Calu3 (cell line): ENCODE measurements at regions not wholly inside any gene's neighbourhood (a gene's known extent, or its start where the extent isn't known, plus 50 kb on each side); places are given as distances from the start of the nearest gene placed in this dataset.

Experiments
- BruUV-seq: library from RNA; stranded (reverse); fragments of 400-500 nt; replicated peaks from 2 replicates; lab custom pipeline; 2021; lab: Mats Ljungman, UMichigan
- CTCF ChIA-PET: fragments of 300-600 bp; sonication (Branson Sonifier 250); formaldehyde crosslinking; loops from one replicate; lab custom pipeline; 2022; ENCODE audit warnings: antibody characterized with exemption; lab: Charles Lee
- DNase-seq: peaks from one replicate; pipeline ENCODE4 v3.0.0; 2022
- H3K27ac Mint-ChIP-seq: one replicate; pipeline ENCODE4 v1.8.0; 2022; ENCODE audit warnings: mixed read lengths; ENCODE audit not compliant: unreplicated experiment
- H3K27me3 Mint-ChIP-seq: one replicate; pipeline ENCODE4 v1.8.0; 2022; ENCODE audit warnings: mixed read lengths; ENCODE audit not compliant: unreplicated experiment
- H3K36me3 Mint-ChIP-seq: one replicate; pipeline ENCODE4 v1.8.0; 2022; ENCODE audit warnings: mild to moderate bottlenecking, moderate library complexity, mixed read lengths; ENCODE audit not compliant: insufficient read depth, unreplicated experiment
- H3K4me1 Mint-ChIP-seq: one replicate; pipeline ENCODE4 v1.8.0; 2022; ENCODE audit warnings: mild to moderate bottlenecking, low read depth, mixed read lengths; ENCODE audit not compliant: unreplicated experiment
- H3K4me3 Mint-ChIP-seq: one replicate; pipeline ENCODE4 v1.8.0; 2022; ENCODE audit warnings: mild to moderate bottlenecking, low read depth, moderate library complexity, mixed read lengths; ENCODE audit not compliant: unreplicated experiment
- H3K9me3 Mint-ChIP-seq: one replicate; pipeline ENCODE4 v1.8.0; 2022; ENCODE audit warnings: low read depth, mixed read lengths; ENCODE audit not compliant: unreplicated experiment
- intact Hi-C: fragments of 100-400 bp; cut with micrococcal nuclease; formaldehyde crosslinking; loops from one replicate; pipeline ENCODE4 v1.10.0; 2022; ENCODE audit not compliant: unreplicated experiment
- TF ChIP-seq, protein P1 (sequence below): fragments of 200-600 bp; IDR thresholded peaks from one replicate; pipeline ENCODE4 v1.8.0; 2022; ENCODE audit warnings: antibody characterized with exemption; ENCODE audit not compliant: unreplicated experiment

- CTCF ChIA-PET, result no interaction called here
- intact Hi-C loops, result no loop called here
- peaks cover 20% of the 10 kb centered on the region for H3K4me1 Mint-ChIP-seq
- DNase-seq, result peak; percentile 50
- H3K36me3 Mint-ChIP-seq, result no peaks in the 10 kb centered on the region
- peaks cover 10% of the 10 kb centered on the region for H3K9me3 Mint-ChIP-seq
- BruUV-seq, result no TSS peak
- H3K27ac Mint-ChIP-seq, result no peak overlapping the region
- no peak overlapping the region for H3K4me3 Mint-ChIP-seq
- no peaks in the 10 kb centered on the region for H3K27me3 Mint-ChIP-seq
- TF ChIP-seq, protein P1, sequence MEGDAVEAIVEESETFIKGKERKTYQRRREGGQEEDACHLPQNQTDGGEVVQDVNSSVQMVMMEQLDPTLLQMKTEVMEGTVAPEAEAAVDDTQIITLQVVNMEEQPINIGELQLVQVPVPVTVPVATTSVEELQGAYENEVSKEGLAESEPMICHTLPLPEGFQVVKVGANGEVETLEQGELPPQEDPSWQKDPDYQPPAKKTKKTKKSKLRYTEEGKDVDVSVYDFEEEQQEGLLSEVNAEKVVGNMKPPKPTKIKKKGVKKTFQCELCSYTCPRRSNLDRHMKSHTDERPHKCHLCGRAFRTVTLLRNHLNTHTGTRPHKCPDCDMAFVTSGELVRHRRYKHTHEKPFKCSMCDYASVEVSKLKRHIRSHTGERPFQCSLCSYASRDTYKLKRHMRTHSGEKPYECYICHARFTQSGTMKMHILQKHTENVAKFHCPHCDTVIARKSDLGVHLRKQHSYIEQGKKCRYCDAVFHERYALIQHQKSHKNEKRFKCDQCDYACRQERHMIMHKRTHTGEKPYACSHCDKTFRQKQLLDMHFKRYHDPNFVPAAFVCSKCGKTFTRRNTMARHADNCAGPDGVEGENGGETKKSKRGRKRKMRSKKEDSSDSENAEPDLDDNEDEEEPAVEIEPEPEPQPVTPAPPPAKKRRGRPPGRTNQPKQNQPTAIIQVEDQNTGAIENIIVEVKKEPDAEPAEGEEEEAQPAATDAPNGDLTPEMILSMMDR, result no peak
Observed at GRCh38 chr1:228923973-228924686, 188.9 kb downstream of the RHOU start.

DNA sequence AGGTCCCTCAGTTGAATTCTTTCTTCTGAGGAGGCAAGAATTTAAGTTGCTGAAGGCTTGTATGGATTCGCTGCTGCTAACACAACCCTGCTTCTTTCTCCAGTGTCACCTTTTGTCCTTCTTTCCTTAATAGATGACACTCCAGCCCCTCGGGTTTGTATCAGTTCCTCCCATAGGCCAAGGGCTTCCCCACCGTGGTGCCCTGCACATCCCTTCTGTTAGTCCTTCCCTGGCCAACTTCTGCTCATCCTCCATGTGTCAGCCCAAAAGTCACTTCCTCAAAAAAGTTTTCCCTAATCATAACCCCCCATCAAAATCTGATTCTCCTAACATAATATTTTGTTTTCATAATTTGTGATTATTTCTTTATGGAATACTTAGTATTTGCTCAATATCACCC is 190.4 kb downstream of the RHOU start:
- CTCF ChIA-PET, result interaction anchor here (0.5 kb wide), 1 partner anchor 609 kb away, joined by 3 read pairs; no protein-coding TSS in a partner anchor
- TF ChIP-seq, protein P1, result no peak
- BruUV-seq, result no TSS peak
- Mint-ChIP-seq H3K4me1 (peaks cover 31% of the 10 kb centered on the region), H3K36me3 (no peaks in the 10 kb centered on the region), H3K27me3 (no peaks in the 10 kb centered on the region), H3K27ac (no peak overlapping the region), H3K4me3 (no peak overlapping the region), H3K9me3 (peaks cover 10% of the 10 kb centered on the region)
- DNase-seq, result no peak
- intact Hi-C loops, result no loop called here

DNA sequence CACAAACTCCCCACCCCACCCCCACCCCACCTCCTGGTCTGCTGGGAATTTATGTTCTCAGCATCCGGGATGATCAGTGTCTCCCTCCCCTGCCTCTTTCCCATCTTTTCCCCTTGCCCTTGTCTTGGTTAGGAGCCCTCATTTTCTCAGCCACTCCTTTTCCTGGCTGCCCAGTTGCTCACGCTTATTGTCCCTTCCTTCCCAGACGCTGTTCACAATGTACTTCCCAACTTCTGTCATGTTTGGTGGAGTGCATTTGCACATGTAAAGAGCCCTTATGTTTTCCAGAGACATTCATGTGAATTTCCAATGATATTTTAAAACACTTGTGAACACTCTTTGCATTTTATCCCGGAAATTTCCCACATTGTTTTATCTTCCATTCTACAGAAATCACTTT is 192.1 kb downstream of the RHOU start:
- peaks cover 10% of the 10 kb centered on the region for H3K9me3 Mint-ChIP-seq
- intact Hi-C loops, result no loop called here
- peaks cover 36% of the 10 kb centered on the region for H3K4me1 Mint-ChIP-seq
- H3K27me3 Mint-ChIP-seq, result no peaks in the 10 kb centered on the region
- no TSS peak for BruUV-seq
- no peak overlapping the region for H3K4me3 Mint-ChIP-seq
- no peak for DNase-seq
- H3K27ac Mint-ChIP-seq, result no peak overlapping the region
- CTCF ChIA-PET, result no interaction called here
- TF ChIP-seq, protein P1, result no peak
- no peaks in the 10 kb centered on the region for H3K36me3 Mint-ChIP-seq

- no peak for DNase-seq
- H3K27ac Mint-ChIP-seq, result no peak overlapping the region
- H3K9me3 Mint-ChIP-seq, result peaks cover 10% of the 10 kb centered on the region
- TF ChIP-seq, protein P1, result no peak
- CTCF ChIA-PET, result no interaction called here
- intact Hi-C loops, result no loop called here
- no peak overlapping the region for H3K4me3 Mint-ChIP-seq
- H3K36me3 Mint-ChIP-seq, result no peaks in the 10 kb centered on the region
- no TSS peak for BruUV-seq
- peaks cover 36% of the 10 kb centered on the region for H3K4me1 Mint-ChIP-seq
- H3K27me3 Mint-ChIP-seq, result no peaks in the 10 kb centered on the region
Observed at GRCh38 chr1:228927946-228928898, 192.9 kb downstream of the RHOU start.
